ENCODE measurements at regions not wholly inside any gene's neighbourhood (a gene's known extent, or its start where the extent isn't known, plus 50 kb on each side); places are given as distances from the start of the nearest gene placed in this dataset.

DNA sequence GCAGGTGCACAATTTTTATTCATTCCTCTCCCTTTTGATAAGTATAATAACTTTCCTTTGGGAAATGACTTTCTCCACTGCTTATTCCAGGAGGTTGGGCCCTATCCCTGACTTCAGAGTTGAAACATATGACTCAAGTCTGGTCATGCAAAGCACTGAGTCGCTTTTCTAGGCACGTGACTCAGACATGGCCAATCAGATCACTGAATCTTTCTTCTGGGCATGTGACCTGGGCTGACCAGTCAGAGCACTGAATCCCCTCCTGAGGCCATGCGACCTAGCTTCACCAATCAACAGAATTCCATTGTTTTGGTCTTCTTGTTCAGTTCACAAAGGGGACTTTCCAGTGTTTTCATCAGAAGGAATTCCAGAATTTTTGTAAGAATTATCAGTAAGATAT, 377.1 kb upstream of the KITLG start:
- no peaks in the 10 kb centered on the region for H3K79me2 ChIP-seq (ENCODE audit: insufficient read depth, low read depth)
- H3K4me1 ChIP-seq (ENCODE audit: low read depth, poor library complexity, severe bottlenecking) = no peaks in the 10 kb centered on the region
- H3K36me3 ChIP-seq (ENCODE audit: insufficient read depth) = no peaks in the 10 kb centered on the region
- H3K27me3 ChIP-seq (ENCODE audit: insufficient read depth, low read depth) = no peaks in the 10 kb centered on the region
- no peak overlapping the region for H3K27ac ChIP-seq
- H3K9ac ChIP-seq = no peak overlapping the region
- H4K20me1 ChIP-seq (ENCODE audit: insufficient read depth) = no peaks in the 10 kb centered on the region
- TF ChIP-seq, protein P1, sequence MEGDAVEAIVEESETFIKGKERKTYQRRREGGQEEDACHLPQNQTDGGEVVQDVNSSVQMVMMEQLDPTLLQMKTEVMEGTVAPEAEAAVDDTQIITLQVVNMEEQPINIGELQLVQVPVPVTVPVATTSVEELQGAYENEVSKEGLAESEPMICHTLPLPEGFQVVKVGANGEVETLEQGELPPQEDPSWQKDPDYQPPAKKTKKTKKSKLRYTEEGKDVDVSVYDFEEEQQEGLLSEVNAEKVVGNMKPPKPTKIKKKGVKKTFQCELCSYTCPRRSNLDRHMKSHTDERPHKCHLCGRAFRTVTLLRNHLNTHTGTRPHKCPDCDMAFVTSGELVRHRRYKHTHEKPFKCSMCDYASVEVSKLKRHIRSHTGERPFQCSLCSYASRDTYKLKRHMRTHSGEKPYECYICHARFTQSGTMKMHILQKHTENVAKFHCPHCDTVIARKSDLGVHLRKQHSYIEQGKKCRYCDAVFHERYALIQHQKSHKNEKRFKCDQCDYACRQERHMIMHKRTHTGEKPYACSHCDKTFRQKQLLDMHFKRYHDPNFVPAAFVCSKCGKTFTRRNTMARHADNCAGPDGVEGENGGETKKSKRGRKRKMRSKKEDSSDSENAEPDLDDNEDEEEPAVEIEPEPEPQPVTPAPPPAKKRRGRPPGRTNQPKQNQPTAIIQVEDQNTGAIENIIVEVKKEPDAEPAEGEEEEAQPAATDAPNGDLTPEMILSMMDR (conservative IDR thresholded peaks at IDR 0.05; ENCODE audit: low read depth, low read length) = no peak
- no peak overlapping the region for H2AFZ ChIP-seq (ENCODE audit: low read depth)
- H3K4me2 ChIP-seq = no peak overlapping the region
- no peak overlapping the region for H3K4me3 ChIP-seq (IDR thresholded peaks at IDR 0.05; ENCODE audit: insufficient read depth, low read depth, low read length)

DNA sequence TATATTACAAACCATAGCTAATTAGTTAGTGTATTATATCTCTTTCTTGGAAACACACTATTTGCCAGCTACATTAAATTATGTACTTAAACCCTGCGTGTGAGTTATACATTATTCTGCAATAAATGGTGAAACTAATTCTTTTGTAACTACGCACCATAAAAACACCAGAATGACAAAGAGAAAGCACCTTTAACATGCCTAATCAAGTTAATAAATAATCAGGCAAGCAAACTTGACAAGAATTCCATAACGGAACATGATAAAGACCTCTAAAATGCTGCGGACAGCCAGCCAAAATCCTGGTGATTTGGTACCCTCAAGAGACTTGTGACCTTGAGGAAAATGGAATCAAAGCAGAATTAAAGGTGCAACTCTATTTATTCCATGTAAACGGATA, 375.3 kb upstream of the KITLG start:
- no peaks in the 10 kb centered on the region for H3K79me2 ChIP-seq (ENCODE audit: insufficient read depth, low read depth)
- H4K20me1 ChIP-seq (ENCODE audit: insufficient read depth) = no peaks in the 10 kb centered on the region
- no peak overlapping the region for H3K4me3 ChIP-seq (IDR thresholded peaks at IDR 0.05; ENCODE audit: insufficient read depth, low read depth, low read length)
- H3K36me3 ChIP-seq (ENCODE audit: insufficient read depth) = no peaks in the 10 kb centered on the region
- no peak overlapping the region for H3K27ac ChIP-seq
- H2AFZ ChIP-seq (ENCODE audit: low read depth) = no peak overlapping the region
- TF ChIP-seq, protein P1 (conservative IDR thresholded peaks at IDR 0.05; ENCODE audit: low read depth, low read length) = no peak
- no peaks in the 10 kb centered on the region for H3K4me1 ChIP-seq (ENCODE audit: low read depth, poor library complexity, severe bottlenecking)
- H3K9ac ChIP-seq = no peak overlapping the region
- H3K27me3 ChIP-seq (ENCODE audit: insufficient read depth, low read depth) = no peaks in the 10 kb centered on the region
- no peak overlapping the region for H3K4me2 ChIP-seq

DNA sequence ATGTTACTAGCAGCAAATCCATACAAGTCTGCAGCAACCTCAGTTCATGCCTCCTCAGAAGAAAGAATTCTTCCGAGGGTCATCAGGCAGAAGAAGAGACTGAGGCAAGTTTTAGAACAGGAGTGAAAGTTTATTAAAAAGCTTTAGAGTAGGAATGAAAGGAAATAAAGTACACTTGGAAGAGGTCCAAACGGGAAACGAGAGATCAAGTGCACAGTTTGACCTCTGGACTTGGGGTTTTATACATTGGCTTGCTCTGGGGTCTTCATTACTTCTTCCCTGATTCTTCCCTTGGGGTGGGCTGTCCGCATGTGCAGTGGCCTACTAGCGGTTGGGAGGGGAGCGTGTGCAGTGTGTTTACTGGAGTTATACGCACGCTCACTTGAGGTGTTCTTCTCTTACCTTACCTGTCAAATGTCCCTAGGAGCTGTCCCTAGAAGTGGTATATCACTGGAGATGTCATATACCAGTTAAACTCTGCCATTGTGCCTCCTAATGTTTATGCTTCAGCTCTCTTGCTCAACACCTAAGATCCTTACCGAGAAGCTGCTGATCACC, 372.8 kb upstream of the KITLG start:
- Histone ChIP-seq H3K27ac (no peak overlapping the region), H3K4me2 (no peak overlapping the region), H3K27me3 (ENCODE audit: insufficient read depth, low read depth) (no peaks in the 10 kb centered on the region), H2AFZ (ENCODE audit: low read depth) (no peak overlapping the region), H3K79me2 (ENCODE audit: insufficient read depth, low read depth) (no peaks in the 10 kb centered on the region), H3K4me3 (IDR thresholded peaks at IDR 0.05; ENCODE audit: insufficient read depth, low read depth, low read length) (no peak overlapping the region), H3K9ac (no peak overlapping the region), H3K4me1 (ENCODE audit: low read depth, poor library complexity, severe bottlenecking) (peaks cover 5% of the 10 kb centered on the region), H3K36me3 (ENCODE audit: insufficient read depth) (no peaks in the 10 kb centered on the region), H4K20me1 (ENCODE audit: insufficient read depth) (no peaks in the 10 kb centered on the region)
- TF ChIP-seq, protein P1 (conservative IDR thresholded peaks at IDR 0.05; ENCODE audit: low read depth, low read length) = no peak

DNA sequence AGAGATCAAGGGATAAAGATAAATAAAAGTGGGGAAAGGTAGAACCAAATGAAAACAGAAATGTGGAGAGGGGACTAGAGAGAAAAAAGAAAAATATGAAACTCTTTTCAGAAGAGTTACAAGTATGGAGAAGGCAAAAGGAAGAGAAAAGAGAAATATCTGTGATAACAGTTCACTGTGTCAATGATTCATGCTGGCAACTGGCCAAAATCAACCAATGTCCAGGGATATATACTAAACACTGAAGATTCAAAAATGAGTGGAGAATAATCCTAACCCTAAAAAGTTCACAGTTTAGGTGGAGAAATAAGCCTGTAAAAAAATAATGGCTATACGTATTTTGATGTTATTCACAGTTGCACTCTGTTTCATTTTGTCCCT, 372.3 kb upstream of the KITLG start:
- Histone ChIP-seq H3K4me2 (no peak overlapping the region), H3K4me1 (ENCODE audit: low read depth, poor library complexity, severe bottlenecking) (peaks cover 10% of the 10 kb centered on the region), H4K20me1 (ENCODE audit: insufficient read depth) (no peaks in the 10 kb centered on the region), H3K79me2 (ENCODE audit: insufficient read depth, low read depth) (no peaks in the 10 kb centered on the region), H3K9ac (no peak overlapping the region), H3K27ac (no peak overlapping the region), H3K4me3 (IDR thresholded peaks at IDR 0.05; ENCODE audit: insufficient read depth, low read depth, low read length) (no peak overlapping the region), H3K36me3 (ENCODE audit: insufficient read depth) (no peaks in the 10 kb centered on the region), H3K27me3 (ENCODE audit: insufficient read depth, low read depth) (no peaks in the 10 kb centered on the region), H2AFZ (ENCODE audit: low read depth) (no peak overlapping the region)
- TF ChIP-seq, protein P1 (conservative IDR thresholded peaks at IDR 0.05; ENCODE audit: low read depth, low read length) = no peak
